ENCODE measurements at regions not wholly inside any gene's neighbourhood (a gene's known extent, or its start where the extent isn't known, plus 50 kb on each side); places are given as distances from the start of the nearest gene placed in this dataset.

DNA sequence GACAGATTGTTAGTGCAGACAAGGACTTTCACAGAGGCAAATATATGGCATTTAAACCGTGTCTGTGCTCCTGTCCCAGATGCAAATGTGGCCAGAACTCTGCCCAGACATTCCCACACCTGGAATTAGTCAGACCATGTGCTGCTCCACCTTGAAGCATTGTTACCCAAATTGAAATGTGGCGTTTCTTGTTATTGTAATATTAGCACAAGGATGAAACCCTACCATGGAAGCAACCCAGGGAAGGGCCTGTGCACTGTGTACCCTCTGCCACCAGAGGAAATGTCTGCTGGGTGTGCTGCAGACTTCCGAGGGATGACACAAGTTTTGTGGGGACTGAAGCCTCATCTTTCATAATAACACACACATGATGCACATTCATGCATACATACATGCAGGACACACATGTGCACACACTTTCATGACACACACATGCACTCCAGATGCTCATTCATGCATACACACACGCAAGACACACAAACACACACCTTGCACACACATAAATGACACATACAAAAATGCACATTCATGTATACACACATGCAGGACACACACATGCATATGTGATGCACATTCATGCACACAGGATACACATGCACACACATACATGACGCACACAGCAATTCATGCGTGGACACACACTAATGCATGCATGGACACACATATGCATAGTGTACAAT, 133.2 kb upstream of the SNTG2 start:
- DNase-seq (ENCODE audit: low spot score in 2 of 2) (no peak), ATAC-seq (ENCODE audit: low read depth) (no peak)
- H3K4me3 Mint-ChIP-seq = no peak overlapping the region
- no peaks in the 10 kb centered on the region for H3K36me3 Mint-ChIP-seq
- H3K27ac Mint-ChIP-seq = no peak overlapping the region
- no peaks in the 10 kb centered on the region for H3K9me3 Mint-ChIP-seq
- peaks cover 6% of the 10 kb centered on the region for H3K27me3 Mint-ChIP-seq
- H3K4me1 Mint-ChIP-seq = no peaks in the 10 kb centered on the region

DNA sequence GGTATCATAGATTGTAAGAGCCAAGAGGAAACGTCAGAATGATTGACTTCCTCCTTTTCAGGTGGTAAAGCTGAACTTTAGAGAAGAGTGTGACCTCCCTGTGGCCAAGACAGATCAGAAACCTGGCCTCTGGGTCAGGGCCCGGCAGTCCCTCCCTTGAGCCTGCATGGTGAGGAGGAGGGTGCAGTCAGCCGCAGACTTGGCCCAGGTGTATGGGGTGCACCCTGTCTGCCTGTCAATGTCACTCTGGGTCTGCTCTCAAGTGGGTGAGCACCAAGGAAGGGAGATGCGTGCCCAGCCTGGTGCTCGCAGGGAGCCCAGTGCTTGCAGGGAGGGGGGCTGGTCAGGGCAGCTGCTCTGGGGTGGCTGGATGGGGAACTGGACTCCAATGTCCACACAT, 134.4 kb upstream of the SNTG2 start:
- DNase-seq (ENCODE audit: low spot score in 2 of 2) (no peak), ATAC-seq (ENCODE audit: low read depth) (no peak)
- Mint-ChIP-seq H3K27me3 (peaks cover 6% of the 10 kb centered on the region), H3K9me3 (peaks cover 2% of the 10 kb centered on the region), H3K27ac (no peak overlapping the region), H3K4me3 (no peak overlapping the region), H3K4me1 (no peaks in the 10 kb centered on the region), H3K36me3 (no peaks in the 10 kb centered on the region)

DNA sequence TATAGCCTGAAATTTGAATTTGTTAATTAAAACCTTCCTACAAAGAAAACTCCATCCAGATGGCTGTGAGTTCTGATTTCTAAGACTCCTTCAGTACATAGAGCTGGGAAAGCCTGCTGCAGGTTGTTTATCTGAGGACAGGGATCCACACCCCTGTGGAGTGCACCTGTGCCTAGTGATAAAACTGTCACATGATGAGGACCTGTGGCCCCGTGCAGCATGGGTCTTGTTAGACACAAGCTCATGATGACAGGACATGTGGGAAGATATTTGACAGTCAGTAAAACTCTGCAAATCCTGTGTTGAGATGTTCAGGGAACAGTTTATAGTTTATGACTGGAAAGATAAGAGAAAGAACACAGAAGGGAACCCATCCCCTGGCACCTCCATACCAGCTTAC, 133.2 kb upstream of the TMEM18 start:
- Mint-ChIP-seq H3K9me3 (peaks cover 2% of the 10 kb centered on the region), H3K4me1 (no peaks in the 10 kb centered on the region), H3K27ac (no peak overlapping the region), H3K36me3 (no peaks in the 10 kb centered on the region), H3K4me3 (no peak overlapping the region), H3K27me3 (peaks cover 3% of the 10 kb centered on the region)
- DNase-seq (ENCODE audit: low spot score in 2 of 2) (no peak), ATAC-seq (ENCODE audit: low read depth) (no peak)

DNA sequence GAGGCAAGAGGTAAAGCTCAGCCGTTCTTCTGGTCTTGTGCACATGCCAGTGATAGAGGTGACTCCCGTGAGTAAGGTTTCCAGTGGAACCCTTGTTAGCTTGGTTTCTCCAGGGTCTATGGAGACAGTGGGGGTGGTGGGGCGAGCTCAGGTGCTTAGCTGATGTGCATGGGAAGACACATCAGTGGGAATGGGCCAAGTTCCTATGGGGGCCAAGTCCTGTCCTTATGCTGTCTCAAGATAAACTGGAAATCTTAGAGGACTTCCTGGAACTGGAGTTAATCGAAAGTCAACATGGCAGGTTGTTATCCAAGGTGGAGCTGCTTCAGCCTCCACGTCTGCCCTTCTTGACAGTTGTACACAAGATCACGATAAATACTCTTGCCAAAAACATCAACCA, 130.1 kb upstream of the TMEM18 start:
- Mint-ChIP-seq H3K4me1 (no peaks in the 10 kb centered on the region), H3K4me3 (no peak overlapping the region), H3K36me3 (no peaks in the 10 kb centered on the region), H3K9me3 (peaks cover 2% of the 10 kb centered on the region), H3K27ac (no peak overlapping the region), H3K27me3 (no peaks in the 10 kb centered on the region)
- no peak for ATAC-seq (ENCODE audit: low read depth)
- DNase-seq (ENCODE audit: low spot score in 2 of 2) = no peak

DNA sequence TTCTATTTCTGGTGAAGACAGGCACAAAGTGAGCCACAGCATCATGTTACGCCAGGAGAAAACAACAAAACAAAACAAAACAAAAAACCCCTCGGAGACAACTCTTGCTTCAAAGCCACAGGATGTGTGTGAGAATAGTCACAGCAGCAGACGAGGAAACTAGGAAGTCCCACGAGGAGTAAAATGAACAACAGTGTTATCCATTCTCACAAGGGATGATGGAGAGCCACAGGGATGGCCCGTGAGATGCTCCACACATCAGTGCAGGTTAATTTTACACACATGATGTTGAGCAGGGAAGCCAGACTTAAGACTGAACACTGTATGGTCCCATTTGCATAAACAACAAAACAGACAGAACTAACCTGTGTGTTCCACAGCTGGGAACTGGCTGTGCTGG, 128.5 kb upstream of the TMEM18 start:
- no peak overlapping the region for H3K4me3 Mint-ChIP-seq
- ATAC-seq (ENCODE audit: low read depth) (no peak), DNase-seq (ENCODE audit: low spot score in 2 of 2) (no peak)
- no peaks in the 10 kb centered on the region for H3K27me3 Mint-ChIP-seq
- H3K4me1 Mint-ChIP-seq = no peaks in the 10 kb centered on the region
- no peak overlapping the region for H3K27ac Mint-ChIP-seq
- H3K36me3 Mint-ChIP-seq = no peaks in the 10 kb centered on the region
- no peaks in the 10 kb centered on the region for H3K9me3 Mint-ChIP-seq

DNA sequence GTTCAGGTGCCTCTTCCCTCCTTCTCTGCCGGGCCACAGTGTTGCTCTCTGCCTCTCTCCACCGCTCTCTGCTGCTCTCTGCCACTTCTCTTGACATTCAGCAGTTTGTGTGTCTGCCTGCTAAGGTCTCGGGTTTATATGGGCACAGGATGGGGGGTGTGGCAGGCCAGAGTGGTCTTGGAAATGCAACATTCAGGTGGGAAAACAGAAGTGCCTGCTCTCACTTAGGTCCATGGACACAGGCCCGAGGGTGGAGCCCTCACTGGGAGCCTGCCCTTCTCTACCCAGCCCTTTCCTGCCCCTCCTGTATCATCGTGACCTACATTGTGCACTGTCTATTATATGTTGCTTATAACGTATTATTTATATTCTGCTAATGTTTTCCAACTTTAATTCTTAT, 120.8 kb upstream of the TMEM18 start:
- no peaks in the 10 kb centered on the region for H3K9me3 Mint-ChIP-seq
- H3K4me1 Mint-ChIP-seq = no peaks in the 10 kb centered on the region
- H3K4me3 Mint-ChIP-seq = no peak overlapping the region
- peaks cover 2% of the 10 kb centered on the region for H3K27me3 Mint-ChIP-seq
- ATAC-seq (ENCODE audit: low read depth) (no peak), DNase-seq (ENCODE audit: low spot score in 2 of 2) (no peak)
- H3K36me3 Mint-ChIP-seq = no peaks in the 10 kb centered on the region
- H3K27ac Mint-ChIP-seq = no peak overlapping the region

DNA sequence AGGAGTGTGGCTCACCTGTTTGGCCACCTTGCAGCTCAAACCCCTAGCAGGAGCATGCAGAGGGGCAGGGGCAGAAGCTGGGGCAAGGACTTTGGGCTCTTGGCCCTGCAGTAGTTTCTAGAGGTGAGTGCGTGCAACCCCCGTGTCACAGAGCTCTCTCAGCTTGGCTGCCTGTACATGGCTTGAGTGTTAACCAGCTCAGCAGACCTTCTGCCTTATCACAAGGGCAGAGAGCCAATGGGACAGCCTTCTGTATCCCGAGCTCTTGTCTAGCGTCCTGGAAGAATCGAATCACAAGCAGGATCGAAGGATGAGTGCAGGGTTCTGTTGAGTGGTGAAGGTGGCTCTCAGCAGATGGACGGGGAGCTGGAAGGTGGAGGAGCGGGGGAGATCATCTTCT, 120.3 kb upstream of the TMEM18 start:
- DNase-seq (ENCODE audit: low spot score in 2 of 2) (no peak), ATAC-seq (ENCODE audit: low read depth) (no peak)
- no peaks in the 10 kb centered on the region for H3K9me3 Mint-ChIP-seq
- no peak overlapping the region for H3K4me3 Mint-ChIP-seq
- H3K27me3 Mint-ChIP-seq = peaks cover 2% of the 10 kb centered on the region
- no peak overlapping the region for H3K27ac Mint-ChIP-seq
- no peaks in the 10 kb centered on the region for H3K36me3 Mint-ChIP-seq
- H3K4me1 Mint-ChIP-seq = no peaks in the 10 kb centered on the region

DNA sequence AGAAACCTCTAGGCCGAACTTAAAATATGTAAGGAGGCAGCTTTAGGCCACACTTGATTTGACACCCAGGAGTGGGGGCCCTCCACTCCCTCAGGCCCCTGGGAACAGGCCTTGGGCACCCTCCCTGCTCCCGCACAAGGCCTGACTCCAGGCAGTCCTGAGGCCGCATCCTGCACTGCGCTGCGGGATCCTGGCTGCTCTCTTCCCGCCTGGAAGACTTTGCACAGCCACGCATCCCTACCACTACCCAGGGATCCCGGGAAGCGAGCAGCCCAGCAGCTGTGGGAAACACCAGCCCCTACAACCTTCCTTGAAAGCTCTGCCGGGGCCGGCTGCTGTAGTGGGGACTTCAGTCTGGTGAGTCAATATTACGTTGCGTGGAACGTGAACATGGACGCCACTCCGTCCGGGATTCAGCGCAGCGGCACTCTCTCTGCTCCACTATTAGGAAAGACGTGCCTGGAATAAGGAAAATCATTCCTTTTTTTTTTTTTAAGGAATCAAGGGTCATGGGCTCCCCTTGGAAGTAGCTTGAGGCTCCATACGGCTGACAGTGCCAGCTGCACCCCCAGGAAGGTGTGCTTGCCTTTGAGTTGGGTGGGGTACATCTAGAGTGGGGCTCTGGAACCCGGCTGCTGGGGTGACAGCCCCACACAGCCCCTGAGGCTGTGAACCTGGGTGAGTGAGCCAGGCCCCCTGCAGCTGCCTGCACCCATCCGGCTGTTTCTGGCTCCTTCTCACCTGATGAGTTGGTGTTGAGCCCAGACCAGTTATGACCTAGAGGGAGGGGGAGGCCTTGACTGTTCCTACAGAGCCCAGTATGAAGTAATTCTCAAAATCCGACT, 119.2 kb upstream of the TMEM18 start:
- Mint-ChIP-seq H3K4me3 (no peak overlapping the region), H3K4me1 (no peaks in the 10 kb centered on the region), H3K9me3 (no peaks in the 10 kb centered on the region), H3K36me3 (no peaks in the 10 kb centered on the region), H3K27me3 (peaks cover 2% of the 10 kb centered on the region), H3K27ac (no peak overlapping the region)
- ATAC-seq (ENCODE audit: low read depth) = no peak
- no peak for DNase-seq (ENCODE audit: low spot score in 2 of 2)

DNA sequence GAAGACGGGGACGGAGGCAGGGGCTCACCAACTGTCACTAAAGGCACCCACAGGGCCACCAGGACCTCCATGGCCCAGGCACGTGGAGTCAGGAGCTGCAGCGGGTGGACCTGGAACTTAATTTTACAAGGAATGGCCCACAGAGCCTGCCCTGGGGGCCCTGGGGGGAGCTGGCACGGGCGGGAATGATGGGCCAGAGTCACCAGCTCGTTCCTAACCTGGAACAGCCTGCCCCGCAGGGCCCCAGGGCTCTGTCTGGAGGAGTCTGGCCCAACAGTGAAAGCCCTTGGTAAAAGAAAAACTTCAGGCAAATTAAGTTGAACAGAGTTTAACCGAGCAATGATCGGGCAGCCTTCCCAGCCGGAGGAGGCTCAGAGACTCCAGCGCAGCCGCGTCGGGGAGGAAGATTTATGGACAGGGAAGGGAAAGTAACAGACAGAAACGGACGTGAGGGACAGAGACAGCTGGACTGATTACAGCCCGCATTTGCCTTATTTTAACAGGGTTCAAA, 118.4 kb upstream of the TMEM18 start:
- ATAC-seq (ENCODE audit: low read depth) (no peak), DNase-seq (ENCODE audit: low spot score in 2 of 2) (no peak)
- H3K4me3 Mint-ChIP-seq = no peak overlapping the region
- H3K36me3 Mint-ChIP-seq = no peaks in the 10 kb centered on the region
- H3K4me1 Mint-ChIP-seq = no peaks in the 10 kb centered on the region
- no peak overlapping the region for H3K27ac Mint-ChIP-seq
- H3K27me3 Mint-ChIP-seq = peaks cover 2% of the 10 kb centered on the region
- no peaks in the 10 kb centered on the region for H3K9me3 Mint-ChIP-seq

DNA sequence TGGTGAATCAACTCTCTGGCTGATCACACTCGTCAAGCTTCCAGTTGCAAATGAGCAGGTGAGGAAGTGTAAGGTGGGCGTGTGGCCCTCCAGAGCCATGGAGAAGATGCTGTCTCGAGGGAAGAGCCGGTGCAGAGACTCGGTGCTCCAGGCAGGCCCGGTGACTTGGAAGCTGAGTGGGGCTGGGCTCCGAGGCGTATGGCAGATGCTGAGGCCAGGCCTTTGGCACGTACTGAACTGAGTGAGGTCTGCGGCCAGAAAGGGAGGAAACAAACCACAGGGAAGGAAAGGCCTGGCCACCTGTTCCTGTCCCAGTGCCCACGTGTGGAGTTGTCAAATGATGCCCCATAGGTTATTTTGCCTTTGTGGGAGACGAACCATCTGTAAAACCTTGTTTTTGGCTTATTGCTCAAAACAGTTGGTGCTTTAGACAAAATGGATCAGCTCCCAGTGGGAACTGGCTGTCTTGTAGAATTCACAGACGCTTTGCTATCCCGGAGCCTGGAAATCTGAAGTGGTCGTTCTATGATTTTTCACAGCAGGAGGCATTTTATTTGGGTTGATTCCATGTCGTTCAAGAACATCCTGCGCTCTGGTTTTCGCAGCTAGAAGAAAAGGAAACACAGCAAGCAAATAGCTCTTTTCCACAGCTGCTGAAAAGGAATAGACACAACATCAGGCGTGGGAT, 117.5 kb upstream of the TMEM18 start:
- no peak for ATAC-seq (ENCODE audit: low read depth)
- no peak for DNase-seq (ENCODE audit: low spot score in 2 of 2)
- Mint-ChIP-seq H3K9me3 (no peaks in the 10 kb centered on the region), H3K4me3 (no peak overlapping the region), H3K4me1 (no peaks in the 10 kb centered on the region), H3K27ac (no peak overlapping the region), H3K27me3 (peaks cover 2% of the 10 kb centered on the region), H3K36me3 (no peaks in the 10 kb centered on the region)

DNA sequence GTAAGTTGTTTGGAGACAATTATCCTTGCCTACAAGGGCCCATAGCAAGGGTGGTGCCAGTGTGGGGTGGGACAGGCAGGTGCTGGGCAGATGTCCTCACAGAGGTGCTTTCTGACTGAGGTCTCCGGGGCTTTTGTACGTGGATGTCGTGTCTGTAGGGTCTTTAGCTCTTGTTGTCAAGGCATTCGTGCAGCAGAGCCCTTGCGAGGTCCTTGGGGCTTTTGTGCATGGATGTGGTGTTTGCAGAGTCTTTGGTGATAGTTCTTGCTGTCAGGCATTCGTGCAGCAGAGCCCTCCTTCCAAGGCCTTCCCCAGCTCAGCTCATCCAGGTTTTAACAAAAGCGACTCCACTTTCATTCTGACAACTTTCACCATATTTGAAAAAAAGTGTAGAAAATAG, 116.0 kb upstream of the TMEM18 start:
- Mint-ChIP-seq H3K4me1 (no peaks in the 10 kb centered on the region), H3K36me3 (peaks cover 2% of the 10 kb centered on the region), H3K4me3 (no peak overlapping the region), H3K27ac (no peak overlapping the region), H3K9me3 (peaks cover 4% of the 10 kb centered on the region), H3K27me3 (peaks cover 2% of the 10 kb centered on the region)
- ATAC-seq (ENCODE audit: low read depth) (no peak), DNase-seq (ENCODE audit: low spot score in 2 of 2) (no peak)

DNA sequence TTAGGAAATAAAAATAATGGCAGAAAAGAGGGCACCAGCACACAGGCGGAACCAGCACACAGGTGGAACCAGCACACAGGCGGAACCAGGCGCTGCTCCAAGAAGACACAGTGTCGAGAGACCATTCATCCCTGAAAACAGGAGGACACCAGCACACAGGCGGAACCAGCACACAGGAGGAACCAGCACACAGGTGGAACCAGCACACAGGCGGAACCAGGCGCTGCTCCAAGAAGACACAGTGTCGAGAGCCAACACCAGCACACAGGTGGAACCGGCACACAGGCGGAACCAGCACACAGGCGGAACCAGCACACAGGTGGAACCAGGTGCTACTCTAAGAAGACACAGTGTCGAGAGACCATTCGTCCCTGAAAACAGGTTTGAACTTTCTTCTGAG, 115.5 kb upstream of the TMEM18 start:
- Mint-ChIP-seq H3K9me3 (peaks cover 4% of the 10 kb centered on the region), H3K4me1 (no peaks in the 10 kb centered on the region), H3K4me3 (no peak overlapping the region), H3K27me3 (peaks cover 2% of the 10 kb centered on the region), H3K36me3 (peaks cover 2% of the 10 kb centered on the region), H3K27ac (no peak overlapping the region)
- DNase-seq (ENCODE audit: low spot score in 2 of 2) = no peak
- no peak for ATAC-seq (ENCODE audit: low read depth)

DNA sequence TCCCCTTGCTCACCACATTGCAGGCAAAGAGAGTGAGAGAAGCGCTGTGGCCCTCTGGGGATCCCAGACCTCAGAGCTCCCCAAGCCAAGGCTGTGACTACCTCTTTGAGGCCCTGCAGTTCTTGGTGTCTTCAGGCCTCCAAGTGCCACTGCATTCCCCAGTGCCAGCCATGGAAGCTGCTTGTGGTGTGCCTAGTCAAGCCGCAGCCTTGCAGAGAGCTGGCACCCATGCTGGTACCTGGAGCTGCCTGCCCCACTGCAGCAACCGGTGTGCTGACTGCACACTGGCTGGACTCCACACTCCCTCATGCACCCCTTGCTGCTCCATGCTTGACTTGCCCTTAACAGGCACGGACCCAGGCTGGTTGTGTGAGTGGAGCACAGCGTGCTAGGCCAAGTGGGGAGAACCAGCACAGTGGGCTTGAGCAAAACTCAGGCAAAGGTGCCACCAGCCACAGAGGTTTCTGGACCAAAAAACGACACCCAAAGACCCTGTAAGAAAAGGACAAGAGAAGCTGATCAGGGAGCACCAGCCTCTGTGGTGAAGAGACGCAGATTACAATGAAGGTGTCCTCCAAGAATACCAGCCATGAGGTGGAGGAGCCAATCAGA, 113.5 kb upstream of the TMEM18 start:
- ATAC-seq (ENCODE audit: low read depth) (no peak), DNase-seq (ENCODE audit: low spot score in 2 of 2) (no peak)
- Mint-ChIP-seq H3K27ac (no peak overlapping the region), H3K27me3 (peaks cover 2% of the 10 kb centered on the region), H3K36me3 (peaks cover 2% of the 10 kb centered on the region), H3K4me3 (no peak overlapping the region), H3K9me3 (peaks cover 4% of the 10 kb centered on the region), H3K4me1 (no peaks in the 10 kb centered on the region)

DNA sequence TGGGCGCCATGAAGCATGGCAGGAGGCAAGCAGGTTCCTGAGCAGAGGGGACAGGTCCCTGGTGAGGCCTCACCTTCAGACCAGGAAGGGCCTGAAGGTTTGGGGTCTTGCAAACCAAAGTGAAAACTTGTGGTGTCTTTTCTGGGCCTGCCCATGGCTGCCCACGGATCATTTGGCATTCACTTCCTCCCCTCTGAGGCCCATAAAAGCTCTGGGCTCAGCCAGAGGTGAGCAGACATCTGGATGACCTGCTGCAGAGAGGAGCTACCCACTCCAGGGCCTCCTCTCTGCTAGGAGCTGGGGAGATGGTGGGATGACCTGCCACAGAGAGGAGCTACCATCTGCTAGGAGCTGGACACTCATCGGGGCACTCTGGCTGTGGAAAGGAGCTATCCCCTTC, 112.9 kb upstream of the TMEM18 start:
- H3K4me3 Mint-ChIP-seq = no peak overlapping the region
- no peak for ATAC-seq (ENCODE audit: low read depth)
- no peaks in the 10 kb centered on the region for H3K4me1 Mint-ChIP-seq
- no peak overlapping the region for H3K27ac Mint-ChIP-seq
- no peak for DNase-seq (ENCODE audit: low spot score in 2 of 2)
- no peaks in the 10 kb centered on the region for H3K27me3 Mint-ChIP-seq
- H3K36me3 Mint-ChIP-seq = peaks cover 2% of the 10 kb centered on the region
- peaks cover 4% of the 10 kb centered on the region for H3K9me3 Mint-ChIP-seq
